ENCODE measurements at regions not wholly inside any gene's neighbourhood (a gene's known extent, or its start where the extent isn't known, plus 50 kb on each side); places are given as distances from the start of the nearest gene placed in this dataset.

DNA sequence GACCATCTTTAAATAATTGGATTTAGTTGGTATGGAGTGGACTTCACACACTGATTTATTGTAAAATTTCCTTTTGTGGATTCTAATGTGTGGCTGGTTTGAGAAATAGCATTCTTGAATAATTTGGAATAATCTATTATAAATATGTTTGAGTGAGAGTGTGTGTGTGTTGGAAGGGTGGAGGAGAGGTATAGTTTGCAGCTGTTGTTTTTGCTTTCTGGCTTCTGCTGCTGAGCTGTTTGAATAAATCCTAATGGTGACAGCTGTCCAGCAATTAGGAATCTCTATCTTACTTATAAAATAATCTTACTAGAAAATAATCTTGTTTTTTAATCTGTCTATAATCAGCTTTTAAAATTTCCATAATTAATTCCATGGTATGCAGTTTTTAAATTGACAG, 1283.0 kb upstream of the CDH2 start:
- no peaks in the 10 kb centered on the region for H3K36me3 ChIP-seq
- no peaks in the 10 kb centered on the region for H3K27me3 ChIP-seq
- no peak overlapping the region for H3K4me3 ChIP-seq (replicated peaks in 1 of 3)
- no peaks in the 10 kb centered on the region for H3K4me1 ChIP-seq
- TF ChIP-seq, protein P1, sequence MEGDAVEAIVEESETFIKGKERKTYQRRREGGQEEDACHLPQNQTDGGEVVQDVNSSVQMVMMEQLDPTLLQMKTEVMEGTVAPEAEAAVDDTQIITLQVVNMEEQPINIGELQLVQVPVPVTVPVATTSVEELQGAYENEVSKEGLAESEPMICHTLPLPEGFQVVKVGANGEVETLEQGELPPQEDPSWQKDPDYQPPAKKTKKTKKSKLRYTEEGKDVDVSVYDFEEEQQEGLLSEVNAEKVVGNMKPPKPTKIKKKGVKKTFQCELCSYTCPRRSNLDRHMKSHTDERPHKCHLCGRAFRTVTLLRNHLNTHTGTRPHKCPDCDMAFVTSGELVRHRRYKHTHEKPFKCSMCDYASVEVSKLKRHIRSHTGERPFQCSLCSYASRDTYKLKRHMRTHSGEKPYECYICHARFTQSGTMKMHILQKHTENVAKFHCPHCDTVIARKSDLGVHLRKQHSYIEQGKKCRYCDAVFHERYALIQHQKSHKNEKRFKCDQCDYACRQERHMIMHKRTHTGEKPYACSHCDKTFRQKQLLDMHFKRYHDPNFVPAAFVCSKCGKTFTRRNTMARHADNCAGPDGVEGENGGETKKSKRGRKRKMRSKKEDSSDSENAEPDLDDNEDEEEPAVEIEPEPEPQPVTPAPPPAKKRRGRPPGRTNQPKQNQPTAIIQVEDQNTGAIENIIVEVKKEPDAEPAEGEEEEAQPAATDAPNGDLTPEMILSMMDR (IDR thresholded peaks at IDR 0.05): no peak
- TF ChIP-seq POLR2A (IDR thresholded peaks at IDR 0.05): no peak
- DNase-seq: no peak
- intact Hi-C loops (cut with DNase I): no loop called here
- H3K9me3 ChIP-seq: no peaks in the 10 kb centered on the region
- no peak overlapping the region for H3K27ac ChIP-seq

DNA sequence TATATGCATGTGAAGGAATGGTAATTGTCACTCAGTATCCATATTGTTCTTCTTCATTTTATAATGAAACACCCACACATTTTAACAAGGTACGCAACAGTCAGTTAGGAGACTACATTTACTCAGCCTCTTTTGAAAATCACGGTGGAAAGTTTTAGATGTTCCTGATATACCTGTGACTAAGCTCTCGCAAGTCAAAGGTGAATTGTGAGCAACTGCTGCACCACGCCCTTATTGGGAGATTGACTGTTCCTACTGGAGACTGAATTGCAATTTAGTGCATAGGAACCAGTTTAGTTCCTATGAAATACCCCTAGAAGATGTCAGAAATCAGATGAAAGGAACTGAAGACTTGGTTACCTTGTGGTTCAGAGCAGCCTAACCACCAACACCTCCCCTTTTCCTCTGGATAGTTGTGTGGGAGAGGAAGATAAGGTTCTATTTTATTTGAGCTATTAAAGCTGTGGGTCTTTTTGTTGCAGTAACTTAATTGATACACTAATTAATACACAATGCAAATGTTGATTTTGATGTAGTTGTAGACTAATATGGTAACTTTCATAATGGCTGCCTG, 1280.5 kb upstream of the CDH2 start:
- WGBS, 2 donors: 94 to 96% methylated on average over 4 of the region's 4 CpGs
- H3K27me3 ChIP-seq: no peaks in the 10 kb centered on the region
- DNase-seq: no peak
- H3K4me1 ChIP-seq: no peaks in the 10 kb centered on the region
- H3K4me3 ChIP-seq (replicated peaks in 1 of 3): no peak overlapping the region
- H3K27ac ChIP-seq: no peak overlapping the region
- intact Hi-C loops (cut with DNase I): no loop called here
- no peaks in the 10 kb centered on the region for H3K9me3 ChIP-seq
- TF ChIP-seq, protein P1 (IDR thresholded peaks at IDR 0.05): no peak
- no peak for TF ChIP-seq POLR2A (IDR thresholded peaks at IDR 0.05)
- no peaks in the 10 kb centered on the region for H3K36me3 ChIP-seq

DNA sequence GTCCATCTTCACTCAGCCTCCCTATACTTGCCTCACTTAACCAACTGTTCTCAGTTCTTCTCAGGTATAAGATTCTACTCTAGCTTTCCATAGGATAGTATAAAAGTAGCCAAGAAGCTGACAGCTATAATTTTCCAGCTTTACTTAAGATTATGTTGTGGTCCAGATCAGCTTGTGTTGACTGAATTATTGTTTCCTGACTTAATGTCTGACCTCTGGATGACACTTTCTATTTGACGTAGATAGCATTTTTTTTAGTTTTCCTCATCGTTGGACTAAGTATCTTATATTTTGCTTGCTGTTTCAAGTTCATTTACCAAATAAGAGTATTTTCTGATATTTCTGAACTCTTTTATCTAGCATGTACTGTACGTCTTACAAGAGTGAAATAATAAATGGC, 1272.5 kb upstream of the CDH2 start:
- TF ChIP-seq, protein P1 (IDR thresholded peaks at IDR 0.05): no peak
- TF ChIP-seq POLR2A (IDR thresholded peaks at IDR 0.05): no peak
- Histone ChIP-seq H3K4me3 (replicated peaks in 1 of 3) (no peak overlapping the region), H3K27ac (no peak overlapping the region), H3K27me3 (no peaks in the 10 kb centered on the region), H3K9me3 (no peaks in the 10 kb centered on the region), H3K36me3 (no peaks in the 10 kb centered on the region), H3K4me1 (no peaks in the 10 kb centered on the region)
- no peak for DNase-seq
- intact Hi-C loops (cut with DNase I): no loop called here
- 69 to 77% methylated on average over 3 of the region's 3 CpGs for WGBS, 2 donors

DNA sequence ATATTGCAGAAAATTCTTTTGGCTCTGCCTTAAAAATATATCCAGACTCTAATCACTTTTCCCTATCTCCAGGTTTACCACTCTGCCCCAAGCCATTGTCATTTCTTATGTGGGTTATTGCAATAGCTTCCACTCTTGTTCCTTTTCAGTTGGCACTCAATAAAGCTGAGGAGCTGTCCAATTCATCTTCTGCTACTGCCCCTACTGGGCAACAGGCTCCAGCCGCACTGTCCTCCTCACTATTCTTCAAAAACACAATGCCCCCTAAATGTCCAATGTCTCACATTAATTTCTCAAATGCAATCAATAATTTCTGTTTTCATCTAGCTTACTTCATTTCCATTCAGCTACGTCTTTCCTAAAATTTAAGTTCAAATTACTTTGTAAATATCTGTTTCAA, 1262.5 kb upstream of the CDH2 start:
- intact Hi-C loops (cut with DNase I): no loop called here
- H3K9me3 ChIP-seq: no peaks in the 10 kb centered on the region
- DNase-seq: peak in 1 of 2 donors; percentile 1
- H3K4me3 ChIP-seq (replicated peaks in 1 of 3): no peak overlapping the region
- 54 to 65% methylated on average over 2 of the region's 2 CpGs for WGBS, 2 donors
- no peaks in the 10 kb centered on the region for H3K4me1 ChIP-seq
- no peaks in the 10 kb centered on the region for H3K36me3 ChIP-seq
- no peak for TF ChIP-seq POLR2A (IDR thresholded peaks at IDR 0.05)
- TF ChIP-seq, protein P1 (IDR thresholded peaks at IDR 0.05): peak in 1 of 6 experiments; percentile 17
- H3K27me3 ChIP-seq: no peaks in the 10 kb centered on the region
- H3K27ac ChIP-seq: no peak overlapping the region

DNA sequence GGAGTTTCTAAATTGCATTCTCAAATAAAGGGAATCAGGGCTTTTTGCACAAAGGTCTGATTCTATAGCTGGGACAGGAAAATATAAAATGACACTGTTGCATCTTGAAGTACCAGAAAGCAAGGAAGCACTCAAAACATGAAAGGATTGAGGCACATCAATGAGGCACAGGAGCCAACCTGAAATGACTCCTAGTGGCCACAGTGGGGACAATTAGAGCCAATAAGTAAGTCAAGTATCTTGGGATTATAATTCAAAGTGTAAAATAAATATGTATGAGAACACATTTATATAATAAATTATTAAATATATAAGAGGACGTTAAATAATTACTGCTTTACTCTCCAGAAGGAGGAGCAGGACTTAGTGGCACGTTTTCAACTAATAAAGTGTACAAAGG, 1259.5 kb upstream of the CDH2 start:
- H3K36me3 ChIP-seq: no peaks in the 10 kb centered on the region
- 77% methylated on average over 2 of the region's 2 CpGs for WGBS, 2 donors
- no peaks in the 10 kb centered on the region for H3K9me3 ChIP-seq
- DNase-seq: no peak
- intact Hi-C loops (cut with DNase I): no loop called here
- no peak for TF ChIP-seq POLR2A (IDR thresholded peaks at IDR 0.05)
- TF ChIP-seq, protein P1 (IDR thresholded peaks at IDR 0.05): no peak
- H3K27me3 ChIP-seq: no peaks in the 10 kb centered on the region
- H3K4me1 ChIP-seq: no peaks in the 10 kb centered on the region
- H3K4me3 ChIP-seq (replicated peaks in 1 of 3): no peak overlapping the region
- no peak overlapping the region for H3K27ac ChIP-seq
